SH-SY5Y (cell line): ENCODE measurements at regions not wholly inside any gene's neighbourhood (a gene's known extent, or its start where the extent isn't known, plus 50 kb on each side); places are given as distances from the start of the nearest gene placed in this dataset.

Experiments
- GATA2 ChIP-seq: IDR thresholded peaks from 2 replicates; pipeline ENCODE4 v1.6.1; 2011; ENCODE audit warnings: mild to moderate bottlenecking, low read depth, low read length
- GATA3 ChIP-seq: IDR thresholded peaks from 2 replicates; pipeline ENCODE4 v1.6.1; 2011; ENCODE audit warnings: low read depth, mild to moderate bottlenecking, low read length, moderate library complexity

- TF ChIP-seq GATA2 = no peak
- no peak for TF ChIP-seq GATA3
Measured at GRCh38 chr10:61271127-61271780, 181.9 kb downstream of the TMEM26 start.
